DND-41 (cell line): ENCODE measurements at regions not wholly inside any gene's neighbourhood (a gene's known extent, or its start where the extent isn't known, plus 50 kb on each side); places are given as distances from the start of the nearest gene placed in this dataset.

Source experiments
- EZH2 ChIP-seq: IDR thresholded peaks from 3 replicates; pipeline ENCODE4 v1.6.1; 2012; ENCODE audit warnings: borderline replicate concordance, low read depth, mild to moderate bottlenecking, moderate library complexity, low read length, inconsistent platforms; ENCODE audit not compliant: severe bottlenecking
- TF ChIP-seq, protein P1 (sequence below): IDR thresholded peaks from 2 replicates; pipeline ENCODE4 v1.5.1; 2012; ENCODE audit warnings: borderline replicate concordance, low read length, moderate library complexity, mild to moderate bottlenecking; ENCODE audit not compliant: poor library complexity, severe bottlenecking; ENCODE audit errors: extremely low read depth

DNA sequence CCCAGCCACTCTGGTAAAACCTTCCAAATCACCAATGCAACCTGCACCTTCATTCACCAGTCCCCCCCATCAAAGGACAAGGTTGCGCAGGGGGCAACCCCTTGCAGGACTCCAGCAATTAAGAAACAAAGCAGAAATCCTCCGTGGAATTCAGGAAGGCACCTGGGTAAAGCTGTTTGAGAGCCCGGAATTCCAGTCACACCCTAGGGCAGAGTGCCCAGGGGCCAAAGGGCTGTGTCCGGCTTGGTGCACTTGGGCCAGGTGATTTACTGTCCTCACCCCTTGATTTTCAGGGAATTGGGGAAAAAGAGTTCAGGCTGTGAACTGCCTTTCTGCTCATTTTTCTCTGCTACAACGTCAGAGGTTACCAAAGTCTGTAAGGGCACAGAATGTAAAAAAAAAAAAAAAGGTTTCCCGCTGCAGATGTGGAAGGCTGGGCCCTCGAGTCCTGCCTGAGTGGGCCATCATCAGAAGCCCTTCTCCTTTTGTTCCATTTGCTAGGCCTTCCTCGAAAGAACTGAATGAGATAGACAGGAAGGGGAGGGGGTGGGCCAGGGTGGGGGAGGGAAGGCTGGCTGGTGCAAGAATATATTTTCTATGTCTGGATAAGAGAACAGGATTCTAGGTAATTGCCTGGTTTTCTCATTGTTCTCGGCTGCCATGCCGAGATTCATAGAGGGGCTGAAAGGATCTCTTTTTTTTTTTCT lies 266.5 kb upstream of the PSMD7 start:
- TF ChIP-seq, protein P1, sequence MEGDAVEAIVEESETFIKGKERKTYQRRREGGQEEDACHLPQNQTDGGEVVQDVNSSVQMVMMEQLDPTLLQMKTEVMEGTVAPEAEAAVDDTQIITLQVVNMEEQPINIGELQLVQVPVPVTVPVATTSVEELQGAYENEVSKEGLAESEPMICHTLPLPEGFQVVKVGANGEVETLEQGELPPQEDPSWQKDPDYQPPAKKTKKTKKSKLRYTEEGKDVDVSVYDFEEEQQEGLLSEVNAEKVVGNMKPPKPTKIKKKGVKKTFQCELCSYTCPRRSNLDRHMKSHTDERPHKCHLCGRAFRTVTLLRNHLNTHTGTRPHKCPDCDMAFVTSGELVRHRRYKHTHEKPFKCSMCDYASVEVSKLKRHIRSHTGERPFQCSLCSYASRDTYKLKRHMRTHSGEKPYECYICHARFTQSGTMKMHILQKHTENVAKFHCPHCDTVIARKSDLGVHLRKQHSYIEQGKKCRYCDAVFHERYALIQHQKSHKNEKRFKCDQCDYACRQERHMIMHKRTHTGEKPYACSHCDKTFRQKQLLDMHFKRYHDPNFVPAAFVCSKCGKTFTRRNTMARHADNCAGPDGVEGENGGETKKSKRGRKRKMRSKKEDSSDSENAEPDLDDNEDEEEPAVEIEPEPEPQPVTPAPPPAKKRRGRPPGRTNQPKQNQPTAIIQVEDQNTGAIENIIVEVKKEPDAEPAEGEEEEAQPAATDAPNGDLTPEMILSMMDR: no peak
- no peak for TF ChIP-seq EZH2
